OCI-LY1 (cell line): ENCODE measurements at regions not wholly inside any gene's neighbourhood (a gene's known extent, or its start where the extent isn't known, plus 50 kb on each side); places are given as distances from the start of the nearest gene placed in this dataset.

Source experiments
- H2AFZ ChIP-seq: fragments of 200-600 bp; sonication (generic), shearing (Covaris generic); 2 replicates; pipeline ENCODE4 v1.6.0; 2014; ENCODE audit warnings: antibody characterized with exemption, mild to moderate bottlenecking, low read length
- H3F3A ChIP-seq: fragments of 200-600 bp; sonication (generic), shearing (Covaris generic); 2 replicates; pipeline ENCODE4 v1.6.0; 2014; ENCODE audit warnings: mild to moderate bottlenecking, antibody characterized with exemption, low read length, moderate library complexity; ENCODE audit not compliant: insufficient read depth
- H3K27ac ChIP-seq: fragments of 200-600 bp; sonication (generic); 2 replicates; pipeline ENCODE4 v1.5.1; 2014; ENCODE audit warnings: low read length, mixed run types, mild to moderate bottlenecking, low read depth; ENCODE audit not compliant: poor library complexity, severe bottlenecking
- H3K27me3 ChIP-seq: fragments of 200-600 bp; sonication (generic); 2 replicates; pipeline ENCODE4 v1.6.0; 2014; ENCODE audit warnings: antibody characterized with exemption, mild to moderate bottlenecking, low read length, moderate library complexity; ENCODE audit not compliant: insufficient read depth
- H3K36me3 ChIP-seq: fragments of 200-600 bp; sonication (generic); 2 replicates; pipeline ENCODE4 v1.6.1; 2014; ENCODE audit warnings: mild to moderate bottlenecking, antibody characterized with exemption, low read length, moderate library complexity, mixed read lengths; ENCODE audit not compliant: insufficient read depth
- H3K4me1 ChIP-seq: fragments of 200-600 bp; sonication (generic); 2 replicates; pipeline ENCODE4 v1.5.1; 2014; ENCODE audit warnings: mild to moderate bottlenecking, low read length, moderate library complexity; ENCODE audit not compliant: insufficient read depth, severe bottlenecking
- H3K4me2 ChIP-seq: fragments of 200-600 bp; sonication (generic), shearing (Covaris generic); 2 replicates; pipeline ENCODE4 v1.6.1; 2014; ENCODE audit warnings: low read length
- H3K4me3 ChIP-seq: fragments of 200-600 bp; sonication (generic); 2 replicates; pipeline ENCODE4 v1.5.1; 2014; ENCODE audit warnings: low read length, low read depth, mild to moderate bottlenecking, mixed read lengths; ENCODE audit not compliant: poor library complexity, severe bottlenecking
- H3K79me2 ChIP-seq: fragments of 200-600 bp; shearing (Covaris generic); 2 replicates; pipeline ENCODE4 v1.6.1; 2016; ENCODE audit warnings: mixed run types, low read length, mixed read lengths; ENCODE audit not compliant: insufficient read depth
- H3K9ac ChIP-seq: fragments of 200-600 bp; sonication (generic), shearing (Covaris generic); 2 replicates; pipeline ENCODE4 v1.6.1; 2014; ENCODE audit warnings: mild to moderate bottlenecking, low read length, mixed read lengths
- H3K9me2 ChIP-seq: fragments of 200-600 bp; sonication (generic), shearing (Covaris generic); 2 replicates; pipeline ENCODE4 v1.6.1; 2014; ENCODE audit warnings: low read depth, mild to moderate bottlenecking, low read length, mixed read lengths
- H3K9me3 ChIP-seq: fragments of 200-600 bp; shearing (Covaris generic); 2 replicates; pipeline ENCODE4 v1.6.1; 2014; ENCODE audit warnings: low read length, mixed read lengths
- H4K20me1 ChIP-seq: fragments of 200-600 bp; sonication (generic), shearing (Covaris generic); 2 replicates; pipeline ENCODE4 v1.6.0; 2016; ENCODE audit warnings: mild to moderate bottlenecking, low read length; ENCODE audit not compliant: insufficient read depth
- CTCF ChIP-seq: fragments of 200-600 bp; sonication (generic), shearing (Covaris generic); IDR thresholded peaks from 2 replicates; pipeline ENCODE4 v1.5.1; 2017; ENCODE audit warnings: mild to moderate bottlenecking, antibody characterized with exemption, low read length, moderate library complexity, mixed read lengths
- EZH2 ChIP-seq: fragments of 200-600 bp; sonication (generic), shearing (Covaris generic); IDR thresholded peaks from 2 replicates; pipeline ENCODE4 v1.8.0; 2017; ENCODE audit warnings: borderline replicate concordance, mixed run types, mild to moderate bottlenecking, antibody characterized with exemption, low read length, moderate library complexity, mixed read lengths

- Histone ChIP-seq H3K9me3 (no peaks in the 10 kb centered on the region), H3K36me3 (no peaks in the 10 kb centered on the region), H3F3A (no peaks in the 10 kb centered on the region), H3K4me3 (no peak overlapping the region), H3K9me2 (no peaks in the 10 kb centered on the region), H2AFZ (no peak overlapping the region), H3K4me1 (no peaks in the 10 kb centered on the region), H3K79me2 (no peaks in the 10 kb centered on the region), H3K27me3 (no peaks in the 10 kb centered on the region), H3K9ac (no peak overlapping the region), H4K20me1 (no peaks in the 10 kb centered on the region), H3K27ac (no peak overlapping the region), H3K4me2 (no peak overlapping the region)
- TF ChIP-seq CTCF (no peak), EZH2 (no peak)
Measured at GRCh38 chr22:49166211-49166610, 661.5 kb downstream of the BRD1 start.

- Histone ChIP-seq H3K4me3 (no peak overlapping the region), H3K9ac (no peak overlapping the region), H3K4me1 (no peaks in the 10 kb centered on the region), H3K4me2 (no peak overlapping the region), H3K27me3 (no peaks in the 10 kb centered on the region), H3K36me3 (no peaks in the 10 kb centered on the region), H3K9me3 (no peaks in the 10 kb centered on the region), H3K79me2 (no peaks in the 10 kb centered on the region), H2AFZ (no peak overlapping the region), H4K20me1 (no peaks in the 10 kb centered on the region), H3F3A (no peaks in the 10 kb centered on the region), H3K27ac (no peak overlapping the region), H3K9me2 (no peaks in the 10 kb centered on the region)
- TF ChIP-seq CTCF (no peak), EZH2 (no peak)
Measured at GRCh38 chr22:49164773-49165320, 662.8 kb downstream of the BRD1 start.

- Histone ChIP-seq H3F3A (no peaks in the 10 kb centered on the region), H2AFZ (no peak overlapping the region), H3K27me3 (no peaks in the 10 kb centered on the region), H3K9me3 (no peaks in the 10 kb centered on the region), H3K4me3 (no peak overlapping the region), H3K79me2 (no peaks in the 10 kb centered on the region), H3K27ac (no peak overlapping the region), H4K20me1 (no peaks in the 10 kb centered on the region), H3K36me3 (no peaks in the 10 kb centered on the region), H3K4me1 (no peaks in the 10 kb centered on the region), H3K9ac (no peak overlapping the region), H3K4me2 (no peak overlapping the region), H3K9me2 (no peaks in the 10 kb centered on the region)
- TF ChIP-seq EZH2 (no peak), CTCF (no peak)
Measured at GRCh38 chr22:49163960-49164690, 663.5 kb downstream of the BRD1 start.
